ENCODE measurements at regions not wholly inside any gene's neighbourhood (a gene's known extent, or its start where the extent isn't known, plus 50 kb on each side); places are given as distances from the start of the nearest gene placed in this dataset.

DNA sequence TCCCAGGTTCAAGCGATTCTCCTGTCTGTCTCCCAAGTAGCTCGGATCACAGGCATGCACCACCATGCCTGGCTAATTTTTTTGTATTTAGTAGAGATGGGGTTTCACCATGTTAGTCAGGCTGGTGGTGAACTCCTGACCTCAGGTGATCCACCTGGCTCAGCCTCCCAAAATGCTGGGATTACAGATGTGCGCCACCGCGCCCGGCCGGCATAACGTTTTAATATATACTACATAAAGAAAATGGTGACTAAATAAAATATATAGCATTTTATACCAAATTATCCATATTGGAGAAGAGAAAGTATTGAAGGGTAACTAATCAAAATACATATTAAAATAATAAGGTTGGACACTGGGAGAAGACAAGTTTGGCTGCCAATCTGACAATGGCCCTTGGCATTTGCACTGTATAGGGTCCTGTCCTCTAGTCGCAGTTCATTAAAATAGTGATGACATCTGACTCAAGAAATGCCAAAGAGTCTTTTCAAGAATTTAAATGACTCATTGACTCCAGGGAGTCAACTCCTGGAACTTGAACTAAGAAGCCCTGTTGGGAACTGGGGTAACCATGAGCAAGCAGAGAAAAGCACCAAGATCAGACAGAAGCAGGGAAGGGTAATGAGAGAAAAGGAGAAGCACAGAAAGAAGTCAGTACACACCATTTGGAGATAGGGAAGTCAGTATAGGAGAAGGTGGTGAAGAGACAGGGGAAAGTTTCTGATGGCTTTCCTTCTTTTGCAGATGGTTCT lies 91.1 kb downstream of the CH25H start:
- 92 to 93% methylated on average over 2 to 3 of the region's 9 CpGs for WGBS, 2 experiments (ENCODE audit: insufficient coverage in 1 of 2, insufficient read length in 1 of 2)
- H3K4me3 ChIP-seq (ENCODE audit: low read length): no peak overlapping the region
- peaks cover 2% of the 10 kb centered on the region for H3K4me1 Mint-ChIP-seq
- no peaks in the 10 kb centered on the region for H3K36me3 ChIP-seq (ENCODE audit: control insufficient read depth, insufficient read depth, low read length)
- H3K4me3 Mint-ChIP-seq: no peak overlapping the region
- no peak overlapping the region for H3K27ac ChIP-seq (ENCODE audit: low read depth, low read length)
- peaks cover 4% of the 10 kb centered on the region for H3K9me3 Mint-ChIP-seq
- no peaks in the 10 kb centered on the region for H3K27me3 Mint-ChIP-seq (ENCODE audit: insufficient read depth)
- no peak for TF ChIP-seq CTCF (conservative IDR thresholded peaks at IDR 0.05)
- H3K27me3 ChIP-seq (ENCODE audit: control insufficient read depth, insufficient read depth, low read length, poor library complexity, severe bottlenecking): no peaks in the 10 kb centered on the region
- no peak overlapping the region for H3K9ac ChIP-seq (ENCODE audit: extremely low read depth, low read length, poor library complexity, severe bottlenecking)
- H3K36me3 Mint-ChIP-seq (ENCODE audit: low read depth): no peaks in the 10 kb centered on the region
- no peak for DNase-seq
- peaks cover 14% of the 10 kb centered on the region for H3K9me3 ChIP-seq (ENCODE audit: control insufficient read depth, low read length)
- no peaks in the 10 kb centered on the region for H3K4me1 ChIP-seq (ENCODE audit: control insufficient read depth, insufficient read depth, low read length)
- no peak overlapping the region for H3K27ac Mint-ChIP-seq

DNA sequence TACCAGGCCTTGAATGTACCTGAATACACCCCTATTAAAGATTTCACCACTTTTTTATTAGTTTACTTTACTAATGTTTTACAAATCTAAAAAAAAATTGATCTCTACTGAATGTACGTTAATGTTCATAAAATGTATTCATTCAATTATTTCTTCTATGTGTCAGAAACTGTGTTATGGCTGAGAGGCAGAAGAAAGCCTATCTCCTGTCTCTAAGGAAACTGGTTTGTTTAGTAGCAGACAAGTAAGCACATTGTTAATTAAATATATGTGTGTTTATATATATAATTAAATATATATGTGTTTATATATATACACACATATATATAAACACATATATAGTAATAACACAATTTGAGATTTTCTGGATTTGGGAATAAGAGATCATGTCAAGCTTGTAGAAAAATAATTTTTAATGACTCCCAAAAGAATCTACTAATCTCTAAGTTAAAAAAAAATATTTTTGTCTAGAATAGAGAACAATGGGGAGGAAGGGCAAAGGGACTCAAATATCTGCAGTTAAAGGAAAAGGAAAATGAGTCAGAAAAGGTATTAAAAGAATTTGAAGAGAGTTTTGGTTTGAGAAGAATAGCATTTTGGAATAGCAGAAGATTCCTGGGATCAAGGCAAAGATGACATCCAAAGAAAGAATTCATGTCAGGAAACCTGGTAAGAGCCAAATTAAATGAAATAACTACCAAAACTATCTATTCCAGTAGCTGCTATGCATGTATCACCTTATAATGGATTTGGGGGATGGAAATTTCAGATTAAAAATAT lies 92.1 kb downstream of the CH25H start:
- no peaks in the 10 kb centered on the region for H3K27me3 Mint-ChIP-seq (ENCODE audit: insufficient read depth)
- no peaks in the 10 kb centered on the region for H3K36me3 ChIP-seq (ENCODE audit: control insufficient read depth, insufficient read depth, low read length)
- H3K27ac Mint-ChIP-seq: no peak overlapping the region
- no CpG with 5 or more reads among the region's 1 CpG for WGBS, 2 experiments (ENCODE audit: insufficient coverage in 1 of 2, insufficient read length in 1 of 2)
- H3K9me3 Mint-ChIP-seq: peaks cover 6% of the 10 kb centered on the region
- no peak overlapping the region for H3K9ac ChIP-seq (ENCODE audit: extremely low read depth, low read length, poor library complexity, severe bottlenecking)
- H3K36me3 Mint-ChIP-seq (ENCODE audit: low read depth): no peaks in the 10 kb centered on the region
- H3K4me1 Mint-ChIP-seq: peaks cover 8% of the 10 kb centered on the region
- no peak overlapping the region for H3K4me3 Mint-ChIP-seq
- peaks cover 14% of the 10 kb centered on the region for H3K9me3 ChIP-seq (ENCODE audit: control insufficient read depth, low read length)
- TF ChIP-seq CTCF (conservative IDR thresholded peaks at IDR 0.05): no peak
- H3K27me3 ChIP-seq (ENCODE audit: control insufficient read depth, insufficient read depth, low read length, poor library complexity, severe bottlenecking): no peaks in the 10 kb centered on the region
- H3K4me1 ChIP-seq (ENCODE audit: control insufficient read depth, insufficient read depth, low read length): peaks cover 5% of the 10 kb centered on the region
- no peak overlapping the region for H3K4me3 ChIP-seq (ENCODE audit: low read length)
- no peak overlapping the region for H3K27ac ChIP-seq (ENCODE audit: low read depth, low read length)
- no peak for DNase-seq

DNA sequence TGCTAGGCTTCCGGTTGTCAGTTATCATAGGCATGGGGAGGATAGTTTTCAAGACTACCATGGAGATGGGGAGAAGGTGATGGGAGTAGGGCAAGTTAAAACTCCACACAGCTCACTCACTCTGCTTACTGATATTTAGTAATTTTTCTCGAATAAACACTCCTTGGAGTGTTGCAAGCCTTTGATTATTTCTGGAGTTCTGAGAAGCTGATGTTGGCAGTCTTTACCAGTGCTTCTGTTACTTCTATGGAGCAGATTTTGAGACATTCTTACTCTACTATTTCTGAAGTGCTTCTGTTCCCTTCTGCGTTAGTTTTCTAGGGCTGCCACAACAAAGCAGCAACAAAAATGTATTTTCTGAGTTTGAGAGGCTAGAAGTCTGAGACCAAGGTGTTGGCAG lies 104.4 kb downstream of the CH25H start:
- no peaks in the 10 kb centered on the region for H3K27me3 ChIP-seq (ENCODE audit: control insufficient read depth, insufficient read depth, low read length, poor library complexity, severe bottlenecking)
- H3K27ac Mint-ChIP-seq: no peak overlapping the region
- H3K36me3 Mint-ChIP-seq (ENCODE audit: low read depth): peaks cover 2% of the 10 kb centered on the region
- peaks cover 12% of the 10 kb centered on the region for H3K9me3 Mint-ChIP-seq
- no peak for DNase-seq
- H3K4me1 Mint-ChIP-seq: peaks cover 2% of the 10 kb centered on the region
- TF ChIP-seq CTCF (conservative IDR thresholded peaks at IDR 0.05): no peak
- H3K36me3 ChIP-seq (ENCODE audit: control insufficient read depth, insufficient read depth, low read length): no peaks in the 10 kb centered on the region
- H3K9ac ChIP-seq (ENCODE audit: extremely low read depth, low read length, poor library complexity, severe bottlenecking): no peak overlapping the region
- no peaks in the 10 kb centered on the region for H3K27me3 Mint-ChIP-seq (ENCODE audit: insufficient read depth)
- no peaks in the 10 kb centered on the region for H3K4me1 ChIP-seq (ENCODE audit: control insufficient read depth, insufficient read depth, low read length)
- H3K27ac ChIP-seq (ENCODE audit: low read depth, low read length): no peak overlapping the region
- WGBS, 2 experiments (ENCODE audit: insufficient coverage in 1 of 2, insufficient read length in 1 of 2): 97% methylated on average over 2 of the region's 3 CpGs; no CpG with 5 or more reads in 1 of the 2 experiments
- H3K9me3 ChIP-seq (ENCODE audit: control insufficient read depth, low read length): peaks cover 15% of the 10 kb centered on the region
- no peak overlapping the region for H3K4me3 Mint-ChIP-seq
- H3K4me3 ChIP-seq (ENCODE audit: low read length): no peak overlapping the region

Measured in endodermal cell (in vitro differentiated cells).